Putamen (tissue), 1 donor: ENCODE measurements at regions not wholly inside any gene's neighbourhood (a gene's known extent, or its start where the extent isn't known, plus 50 kb on each side); places are given as distances from the start of the nearest gene placed in this dataset.
A peak's percentile ranks its signal among the peaks of the same experiment; 100 is the strongest.

ENCODE experiments used
- DNase-seq: peaks from one replicate; pipeline ENCODE4 v3.0.0-alpha.2; 2016; ENCODE audit warnings: low spot score

- no peak for DNase-seq
Observed at GRCh38 chr5:167561796-167562195, 729.6 kb upstream of the WWC1 start.

GRCh38 chr5:167564275-167564674, 727.2 kb upstream of the WWC1 start:
- no peak for DNase-seq

- DNase-seq = no peak
Observed at GRCh38 chr5:167565189-167565954, 726.1 kb upstream of the WWC1 start.

GRCh38 chr5:167570431-167570830, 721.0 kb upstream of the WWC1 start:
- no peak for DNase-seq

- DNase-seq = no peak
Observed at GRCh38 chr5:167571824-167572223, 719.6 kb upstream of the WWC1 start.

GRCh38 chr5:167573370-167574127, 717.9 kb upstream of the WWC1 start:
- DNase-seq = peak; percentile 42

- no peak for DNase-seq
Observed at GRCh38 chr5:167574464-167574863, 717.0 kb upstream of the WWC1 start.

- DNase-seq = no peak
Observed at GRCh38 chr5:167575330-167575729, 716.1 kb upstream of the WWC1 start.

GRCh38 chr5:167576126-167576525, 715.3 kb upstream of the WWC1 start:
- no peak for DNase-seq

GRCh38 chr5:167576897-167577296, 714.5 kb upstream of the WWC1 start:
- no peak for DNase-seq

GRCh38 chr5:167577616-167578015, 713.8 kb upstream of the WWC1 start:
- no peak for DNase-seq

GRCh38 chr5:167578977-167579692, 712.3 kb upstream of the WWC1 start:
- DNase-seq = no peak

GRCh38 chr5:167579693-167580055, 711.8 kb upstream of the WWC1 start:
- no peak for DNase-seq

- DNase-seq = no peak
Observed at GRCh38 chr5:167580608-167581007, 710.8 kb upstream of the WWC1 start.

- DNase-seq = no peak
Observed at GRCh38 chr5:167582283-167582682, 709.2 kb upstream of the WWC1 start.

GRCh38 chr5:167582886-167583285, 708.6 kb upstream of the WWC1 start:
- DNase-seq = no peak

GRCh38 chr5:167585184-167585583, 706.3 kb upstream of the WWC1 start:
- DNase-seq = no peak

- DNase-seq = no peak
Observed at GRCh38 chr5:167587772-167588437, 703.5 kb upstream of the WWC1 start.

- DNase-seq = no peak
Observed at GRCh38 chr5:167592114-167592513, 699.3 kb upstream of the WWC1 start.

GRCh38 chr5:167593329-167594060, 698.0 kb upstream of the WWC1 start:
- no peak for DNase-seq

GRCh38 chr5:167594061-167594435, 697.4 kb upstream of the WWC1 start:
- DNase-seq = no peak

- DNase-seq = no peak
Observed at GRCh38 chr5:167594750-167595149, 696.7 kb upstream of the WWC1 start.
